GM19438 (cell line): ENCODE measurements at regions not wholly inside any gene's neighbourhood (a gene's known extent, or its start where the extent isn't known, plus 50 kb on each side); places are given as distances from the start of the nearest gene placed in this dataset.
A peak's percentile ranks its signal among the peaks of the same experiment; 100 is the strongest.

Experiments
- ATAC-seq: cut with Tn5 transposase; IDR thresholded peaks from one replicate; pipeline ENCODE4 v1.9.1; 2021; ENCODE audit warnings: low read depth; ENCODE audit not compliant: unreplicated experiment

- no peak for ATAC-seq
Observed at GRCh38 chr14:65222440-65222858, 120.1 kb upstream of the MAX start.

- no peak for ATAC-seq
Observed at GRCh38 chr14:65223636-65224035, 121.3 kb upstream of the MAX start.

DNA sequence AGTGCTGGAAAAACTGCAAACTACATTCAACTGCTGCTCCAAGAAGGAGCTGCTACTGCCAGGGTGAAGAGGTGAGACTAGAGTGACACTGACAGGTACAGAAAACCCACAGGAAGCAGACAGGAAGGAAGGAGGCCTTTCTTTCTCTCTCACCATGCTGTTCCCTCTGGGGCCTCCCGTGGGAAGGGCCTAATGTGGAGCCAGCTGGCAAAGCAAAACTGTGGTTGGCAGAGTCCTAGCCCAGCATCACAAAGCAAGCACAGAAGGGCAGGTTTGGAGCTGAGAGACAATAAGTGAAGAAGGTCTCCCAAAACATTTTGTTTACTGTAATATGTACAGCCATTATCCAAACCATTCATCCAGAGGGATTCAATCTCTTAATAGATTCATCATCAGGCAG is 122.5 kb upstream of the MAX start:
- no peak for ATAC-seq

DNA sequence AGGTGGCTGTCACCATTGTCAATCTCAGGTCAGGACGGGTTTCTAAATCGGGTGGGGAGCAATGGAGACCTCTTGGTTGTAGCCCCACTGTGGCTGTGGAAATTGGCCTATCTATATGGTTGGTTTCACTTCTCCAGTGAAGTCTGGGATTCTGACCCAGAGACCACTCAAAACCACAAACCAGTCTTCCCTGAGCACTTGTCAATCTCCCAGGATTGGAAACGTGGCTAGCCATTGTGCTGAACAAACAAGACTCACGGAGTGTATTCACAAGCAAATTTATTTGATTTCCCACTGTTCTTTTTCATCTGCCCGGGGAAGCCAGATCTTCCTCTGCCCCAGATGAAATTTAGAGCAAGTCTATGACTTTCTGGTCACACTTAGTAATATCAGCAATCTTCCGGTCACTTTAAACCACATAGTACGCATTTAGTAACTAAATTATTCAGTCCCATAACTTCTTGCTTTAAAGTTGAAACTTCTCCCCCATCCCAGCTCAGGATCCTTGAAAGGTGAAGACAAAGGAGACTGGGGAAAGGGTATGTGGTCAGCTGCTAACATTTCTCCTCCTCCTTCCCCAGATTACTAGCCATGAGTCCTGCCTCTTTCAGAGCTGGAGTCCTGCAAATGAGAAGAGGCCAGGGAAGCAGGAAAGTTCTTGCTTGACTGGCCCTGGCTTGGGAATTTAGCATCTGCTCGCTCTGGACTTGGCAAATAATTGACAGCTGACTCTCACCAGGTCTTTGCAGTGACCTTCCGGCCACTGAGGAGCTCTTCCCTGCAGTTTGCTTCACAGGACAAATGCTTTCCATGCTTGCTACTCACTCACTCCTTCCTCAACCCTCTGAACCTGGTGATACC is 123.2 kb upstream of the MAX start:
- no peak for ATAC-seq

DNA sequence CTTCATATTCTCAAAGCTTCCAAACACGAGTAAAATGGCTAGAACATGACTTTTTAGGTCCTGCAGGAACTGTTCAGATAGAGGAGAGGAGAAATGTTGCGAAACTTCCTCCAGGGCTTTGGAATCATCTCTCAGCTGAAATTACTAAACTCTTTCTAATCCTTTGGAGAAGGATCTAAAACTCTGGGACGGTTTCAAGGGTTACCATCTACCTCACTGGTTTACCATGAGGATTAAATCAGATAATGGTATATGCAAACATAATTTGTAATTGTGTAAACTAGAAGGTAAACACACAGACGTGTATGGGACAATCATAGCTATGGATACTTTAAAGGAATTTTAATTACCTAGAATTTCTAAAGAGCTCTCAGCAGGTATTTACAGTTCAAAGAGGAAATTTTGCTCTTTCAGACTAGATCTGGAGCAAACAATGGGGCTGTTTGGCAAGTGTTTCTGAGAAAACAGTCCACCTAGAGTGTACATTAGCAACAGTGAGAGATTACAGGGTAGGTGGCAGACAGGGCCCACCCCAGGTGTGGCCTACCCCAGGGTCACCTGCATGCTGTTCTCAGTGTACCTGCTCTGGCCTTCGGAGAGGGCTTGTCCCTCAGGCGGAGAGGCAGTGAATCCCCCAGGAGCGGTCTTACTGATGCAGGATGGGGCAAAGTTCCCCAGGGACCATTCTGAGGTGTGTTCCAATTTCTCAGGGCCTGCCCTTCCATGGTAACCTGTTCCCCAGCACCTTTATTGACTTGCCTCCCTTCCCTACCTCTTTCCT is 124.7 kb upstream of the MAX start:
- ATAC-seq: no peak

DNA sequence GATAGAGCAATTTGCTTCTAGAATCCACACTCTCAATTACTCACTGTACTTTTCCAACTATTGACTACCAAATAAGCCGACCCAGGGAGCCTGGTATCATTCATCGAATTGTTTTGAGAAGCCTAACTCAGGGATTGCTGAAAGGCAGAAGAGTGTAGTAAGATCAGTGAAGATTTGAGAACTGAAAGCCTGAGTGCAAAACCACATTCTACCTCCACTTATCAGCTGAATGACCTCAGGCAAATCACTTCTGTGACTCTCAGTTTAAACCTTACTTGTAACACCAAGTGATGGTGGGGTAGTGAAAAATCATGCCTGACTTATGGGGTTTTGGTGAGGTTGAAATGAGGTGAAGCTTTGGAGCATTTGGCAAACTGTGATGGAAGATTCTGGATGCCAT is 126.1 kb upstream of the MAX start:
- peak; percentile 74 for ATAC-seq

- no peak for ATAC-seq
Observed at GRCh38 chr14:65228956-65229747, 126.8 kb upstream of the MAX start.

- ATAC-seq: no peak
Observed at GRCh38 chr14:65229748-65230728, 127.7 kb upstream of the MAX start.

DNA sequence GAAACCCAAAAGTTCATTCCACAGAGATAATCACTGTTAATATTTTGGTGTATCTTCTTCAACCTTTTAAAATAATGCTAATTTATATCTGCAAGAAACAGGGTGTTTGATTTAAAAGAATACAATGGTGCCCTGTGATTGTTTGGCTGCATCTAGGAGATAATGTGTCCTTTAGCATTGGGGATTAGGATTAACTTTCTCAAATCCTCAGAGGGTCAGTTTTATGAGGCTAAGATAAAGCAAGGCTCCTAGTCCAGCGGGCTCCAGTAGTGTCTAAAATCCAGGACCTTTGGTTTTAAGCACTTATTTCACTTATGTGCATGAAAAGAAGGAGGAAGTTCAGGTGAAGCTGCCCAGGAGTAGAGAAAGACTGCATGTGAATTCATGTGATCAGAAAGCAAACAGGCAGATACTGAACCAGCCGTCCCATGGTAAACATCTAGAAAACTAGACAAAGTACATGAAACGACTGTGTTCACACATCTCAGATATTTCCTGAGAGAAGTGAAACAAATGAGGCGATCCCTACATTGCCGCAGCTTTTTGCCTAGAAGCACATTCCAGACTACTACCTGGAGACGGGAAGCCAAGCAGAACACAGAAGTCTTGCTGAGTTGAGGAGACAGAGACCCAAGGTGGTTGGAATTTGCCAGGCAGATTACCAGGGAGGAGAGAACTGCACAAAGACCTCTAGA is 129.1 kb upstream of the MAX start:
- ATAC-seq: no peak

- no peak for ATAC-seq
Observed at GRCh38 chr14:65234752-65235361, 132.5 kb upstream of the MAX start.

- ATAC-seq: no peak
Observed at GRCh38 chr14:65237023-65237814, 134.9 kb upstream of the MAX start.

DNA sequence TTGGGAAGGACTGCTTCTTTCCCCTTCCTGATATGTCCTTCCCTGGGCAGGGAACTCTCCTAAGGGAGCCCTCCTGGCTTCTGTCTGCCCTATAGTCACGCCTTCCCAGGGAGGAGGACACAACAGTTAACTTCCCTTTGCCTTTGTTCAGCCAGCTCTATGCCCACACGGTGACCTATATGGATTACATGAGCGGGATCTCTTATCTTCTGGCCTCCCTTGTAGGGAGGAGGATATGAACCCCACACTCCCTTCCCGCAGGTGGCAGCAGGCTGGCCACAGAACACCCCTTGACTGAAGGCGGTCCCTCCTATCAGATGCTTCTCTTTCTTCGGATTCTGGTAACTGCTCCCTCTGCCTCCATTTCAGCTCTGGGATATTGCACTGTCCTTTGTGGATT is 135.6 kb upstream of the MAX start:
- ATAC-seq: no peak

DNA sequence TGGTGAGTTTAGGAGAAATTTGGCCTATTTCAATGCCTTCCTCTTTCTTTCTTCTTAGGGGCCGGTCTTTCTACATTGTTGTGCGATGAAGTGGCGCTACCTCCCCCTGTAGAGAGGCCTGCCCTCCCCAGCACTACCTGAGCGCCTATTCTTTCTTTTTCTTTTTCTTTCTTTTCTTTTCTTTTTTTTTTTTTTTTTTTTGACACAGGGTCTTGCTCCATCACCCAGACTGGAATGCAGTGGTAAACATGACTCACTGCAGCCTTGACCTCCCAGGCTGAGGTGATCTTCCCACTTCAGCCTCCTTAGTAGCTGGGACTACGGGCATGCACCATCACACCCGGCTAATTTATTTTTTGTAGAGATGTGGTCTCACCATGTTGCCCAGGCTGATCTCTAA is 136.1 kb upstream of the MAX start:
- ATAC-seq: no peak

GRCh38 chr14:65239143-65239937 is 137.0 kb upstream of the MAX start:
- no peak for ATAC-seq

GRCh38 chr14:65239938-65240296 is 137.6 kb upstream of the MAX start:
- no peak for ATAC-seq

DNA sequence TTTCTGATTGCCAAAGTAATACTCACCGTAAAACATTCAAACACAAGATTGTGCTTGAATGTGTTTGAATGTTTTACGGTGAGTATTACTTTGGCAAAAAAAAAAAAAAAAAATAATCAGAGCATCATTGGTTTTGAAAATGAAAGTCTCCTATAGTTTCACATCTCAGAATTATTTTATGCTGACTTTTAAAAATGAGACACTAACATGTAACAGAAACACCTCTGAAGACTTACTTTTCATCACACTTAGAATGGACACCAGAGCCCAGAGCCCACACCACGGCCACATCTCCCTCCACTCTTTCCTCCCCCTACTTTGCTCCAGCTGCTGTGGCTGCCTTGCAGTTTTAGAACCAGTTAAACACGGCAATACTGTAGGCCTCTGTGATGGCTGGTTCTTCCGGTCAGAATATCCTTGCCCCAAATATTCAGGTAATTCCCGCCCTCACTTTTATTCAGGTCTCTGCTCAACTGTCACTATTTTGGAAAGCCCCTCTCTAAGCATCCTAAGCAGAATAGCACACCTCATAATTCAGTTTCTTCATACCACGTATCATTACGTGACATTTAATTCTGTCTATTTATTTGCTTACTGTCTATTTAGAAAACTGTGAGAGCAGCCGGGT is 138.9 kb upstream of the MAX start:
- ATAC-seq: no peak

DNA sequence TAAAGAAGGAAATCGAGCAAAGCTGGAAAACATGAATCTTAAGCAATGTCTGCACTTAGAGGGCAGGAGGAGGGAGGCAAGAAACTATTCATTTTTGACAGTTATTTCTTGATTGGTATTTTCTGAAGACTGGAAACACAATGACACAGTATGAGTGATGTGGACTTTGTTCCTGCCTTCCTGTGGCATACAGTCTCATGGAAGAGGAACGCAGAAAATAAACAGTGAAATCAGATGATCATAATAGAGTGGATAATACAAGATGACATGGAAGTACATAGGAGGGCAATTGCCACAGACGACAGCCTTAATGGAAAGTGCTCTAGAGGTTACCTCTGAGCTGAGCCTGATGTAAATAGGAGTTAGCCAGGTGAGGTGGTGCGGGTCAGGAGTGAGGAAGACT is 140.4 kb upstream of the MAX start:
- no peak for ATAC-seq
